K562 (cell line): ENCODE measurements at regions not wholly inside any gene's neighbourhood (a gene's known extent, or its start where the extent isn't known, plus 50 kb on each side); places are given as distances from the start of the nearest gene placed in this dataset.

Experiments
- ARNT ChIP-seq, 2 experiments: fragments of 450-650 bp; IDR thresholded peaks; 2 replicates each; pipeline ENCODE4 v1.6.1; 2016; ENCODE audit warnings: mild to moderate bottlenecking in 1 of 2
- EP400 ChIP-seq: fragments of 450-650 bp; IDR thresholded peaks from 2 replicates; pipeline ENCODE4 v1.6.1; 2017; ENCODE audit warnings: antibody characterized with exemption, mild to moderate bottlenecking, moderate library complexity
- EZH2 ChIP-seq: IDR thresholded peaks from 2 replicates; pipeline ENCODE4 v1.6.1; 2012; ENCODE audit warnings: low read depth, mild to moderate bottlenecking, inconsistent platforms, low read length, borderline replicate concordance
- NR1H2 ChIP-seq: sonication (generic); formaldehyde crosslinking; IDR thresholded peaks from 2 replicates; pipeline ENCODE4 v1.4.0; 2020; ENCODE audit warnings: mild to moderate bottlenecking, missing genetic modification reagents
- PURB ChIP-seq: sonication (generic); formaldehyde crosslinking; IDR thresholded peaks from 2 replicates; pipeline ENCODE4 v1.9.0; 2021; ENCODE audit warnings: low read depth, mild to moderate bottlenecking, missing genetic modification reagents
- SIN3A ChIP-seq, 2 experiments: fragments of 150-350 bp in 1 of 2; IDR thresholded peaks; 2 replicates each; pipeline ENCODE4 v1.6.1; 2011 to 2016; ENCODE audit warnings: borderline replicate concordance in 2 of 2, low read depth in 2 of 2, low read length in 2 of 2, mild to moderate bottlenecking in 2 of 2, moderate library complexity in 2 of 2; ENCODE audit not compliant: control insufficient read depth in 1 of 2

DNA sequence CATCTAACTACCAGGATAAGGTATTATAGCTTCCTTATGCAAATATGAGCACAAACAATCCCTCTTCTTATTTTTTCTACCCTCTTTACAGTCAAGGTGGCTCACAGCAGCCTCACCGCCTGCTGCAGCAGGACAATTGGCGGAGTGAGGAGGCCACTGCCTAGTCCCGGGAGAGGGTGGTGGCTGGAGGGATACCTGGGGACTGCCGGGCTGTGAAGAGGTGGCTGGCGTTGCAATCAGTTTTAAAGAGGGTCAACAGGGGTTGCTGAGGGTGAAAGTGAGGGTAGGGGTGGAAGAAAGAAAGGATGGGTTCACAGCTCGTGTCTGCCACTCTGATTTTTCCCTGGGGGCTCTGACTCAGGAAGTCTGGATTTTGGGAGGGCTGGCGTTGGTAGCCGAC is 105.1 kb upstream of the SLC6A6 start:
- TF ChIP-seq EZH2 (no peak), ARNT (IDR thresholded peaks at IDR 0.05) (no peak), SIN3A (IDR thresholded peaks at IDR 0.05; ENCODE audit: borderline replicate concordance in 2 of 2, control insufficient read depth in 1 of 2, low read depth in 2 of 2, low read length in 2 of 2) (no peak), NR1H2 (CRISPR knock-in tag) (no peak), EP400 (no peak), PURB (CRISPR knock-in tag) (no peak)
